ENCODE measurements at regions not wholly inside any gene's neighbourhood (a gene's known extent, or its start where the extent isn't known, plus 50 kb on each side); places are given as distances from the start of the nearest gene placed in this dataset.

DNA sequence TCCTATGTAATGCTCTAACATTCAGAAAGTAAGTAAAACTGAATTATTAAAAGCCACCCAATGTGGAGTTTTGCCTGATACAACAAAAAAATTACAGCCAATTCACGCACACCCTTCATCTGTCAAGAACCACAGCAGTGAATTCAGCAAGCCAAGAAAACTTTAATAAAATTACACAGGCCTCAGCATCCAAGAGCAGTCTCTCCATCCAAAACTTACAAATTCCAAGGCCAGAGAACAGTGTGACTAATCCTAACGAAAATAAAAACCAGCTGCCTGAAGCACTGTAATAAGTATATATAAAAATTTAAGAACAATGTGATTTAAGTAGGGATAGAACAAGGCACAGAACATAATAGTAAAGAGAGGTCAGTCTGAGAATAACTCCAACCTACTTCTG, 54.2 kb downstream of the SIX6 start:
- no peak for DNase-seq (ENCODE audit: low read depth)
- TF ChIP-seq, protein P1, sequence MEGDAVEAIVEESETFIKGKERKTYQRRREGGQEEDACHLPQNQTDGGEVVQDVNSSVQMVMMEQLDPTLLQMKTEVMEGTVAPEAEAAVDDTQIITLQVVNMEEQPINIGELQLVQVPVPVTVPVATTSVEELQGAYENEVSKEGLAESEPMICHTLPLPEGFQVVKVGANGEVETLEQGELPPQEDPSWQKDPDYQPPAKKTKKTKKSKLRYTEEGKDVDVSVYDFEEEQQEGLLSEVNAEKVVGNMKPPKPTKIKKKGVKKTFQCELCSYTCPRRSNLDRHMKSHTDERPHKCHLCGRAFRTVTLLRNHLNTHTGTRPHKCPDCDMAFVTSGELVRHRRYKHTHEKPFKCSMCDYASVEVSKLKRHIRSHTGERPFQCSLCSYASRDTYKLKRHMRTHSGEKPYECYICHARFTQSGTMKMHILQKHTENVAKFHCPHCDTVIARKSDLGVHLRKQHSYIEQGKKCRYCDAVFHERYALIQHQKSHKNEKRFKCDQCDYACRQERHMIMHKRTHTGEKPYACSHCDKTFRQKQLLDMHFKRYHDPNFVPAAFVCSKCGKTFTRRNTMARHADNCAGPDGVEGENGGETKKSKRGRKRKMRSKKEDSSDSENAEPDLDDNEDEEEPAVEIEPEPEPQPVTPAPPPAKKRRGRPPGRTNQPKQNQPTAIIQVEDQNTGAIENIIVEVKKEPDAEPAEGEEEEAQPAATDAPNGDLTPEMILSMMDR (conservative IDR thresholded peaks at IDR 0.05; ENCODE audit: low read depth, low read length): no peak
- no peak overlapping the region for H3K4me3 ChIP-seq (ENCODE audit: low read depth, low read length)

DNA sequence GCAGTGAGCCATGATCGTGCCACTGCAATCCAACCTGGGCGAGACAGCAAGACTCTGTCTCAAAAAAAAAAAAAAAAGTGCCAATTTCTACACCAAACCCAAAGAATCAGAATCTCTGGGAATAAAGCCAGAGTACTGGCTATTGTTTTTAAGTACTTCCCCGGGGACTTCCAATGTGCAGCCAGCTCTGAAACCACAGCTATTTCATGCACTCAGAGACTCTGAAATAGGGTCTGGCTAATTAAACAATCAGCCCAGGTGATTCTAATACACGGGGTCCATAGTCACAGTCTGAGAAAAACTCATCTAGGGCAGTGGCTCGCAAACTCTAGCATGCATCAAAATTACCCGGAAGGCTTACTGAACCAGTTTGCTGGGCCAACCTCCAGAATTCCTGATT, 56.3 kb downstream of the SIX6 start:
- TF ChIP-seq, protein P1 (conservative IDR thresholded peaks at IDR 0.05; ENCODE audit: low read depth, low read length): no peak
- no peak overlapping the region for H3K4me3 ChIP-seq (ENCODE audit: low read depth, low read length)
- DNase-seq (ENCODE audit: low read depth): peak; percentile 81

DNA sequence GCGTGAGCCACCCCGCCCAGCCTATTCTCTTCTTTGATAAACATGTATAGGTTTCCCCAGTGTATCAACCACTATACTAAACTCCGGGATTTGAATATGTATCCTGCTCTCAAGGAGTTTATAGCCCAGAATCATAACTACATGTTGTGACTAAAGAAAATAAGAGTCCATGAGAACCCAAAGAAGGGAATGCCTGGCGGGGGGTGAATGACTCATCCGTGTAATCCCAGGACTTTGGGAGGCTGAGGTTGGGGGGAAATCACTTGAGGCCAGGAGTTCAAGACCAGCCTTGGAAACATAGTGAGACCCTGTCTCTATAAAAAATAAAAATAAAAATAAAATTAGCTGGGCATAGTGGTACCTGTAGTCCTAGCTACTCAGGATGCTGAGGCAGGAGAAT, 57.2 kb downstream of the SIX6 start:
- DNase-seq (ENCODE audit: low read depth): no peak
- TF ChIP-seq, protein P1 (conservative IDR thresholded peaks at IDR 0.05; ENCODE audit: low read depth, low read length): no peak
- H3K4me3 ChIP-seq (ENCODE audit: low read depth, low read length): no peak overlapping the region

DNA sequence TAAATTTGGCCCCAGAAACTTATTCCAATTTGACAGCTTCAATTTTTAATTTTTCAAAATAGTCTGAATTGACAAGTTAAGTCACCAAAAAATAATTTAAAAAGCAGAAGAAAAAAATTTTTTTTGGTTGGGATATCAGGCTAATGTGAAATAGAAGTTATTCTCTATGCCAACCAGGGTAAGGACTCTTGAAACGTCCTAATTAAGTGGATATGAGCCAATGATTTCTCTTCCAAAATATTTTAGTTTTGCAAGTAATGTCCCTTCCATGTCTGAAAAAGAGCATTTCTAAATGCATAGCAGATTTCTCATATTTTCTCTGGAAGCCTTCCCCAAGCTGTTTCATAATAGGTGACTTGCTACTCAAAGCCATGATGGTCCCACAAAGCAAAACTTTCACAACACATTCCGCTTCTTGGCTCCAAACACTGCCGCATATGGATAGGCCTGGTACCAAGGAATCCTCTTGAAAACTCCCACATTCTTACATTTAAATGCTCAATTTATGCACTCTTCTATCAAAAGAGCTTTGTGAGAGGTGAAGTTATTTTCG, 65.1 kb downstream of the SIX6 start:
- DNase-seq (ENCODE audit: low read depth): no peak
- H3K4me3 ChIP-seq (ENCODE audit: low read depth, low read length): no peak overlapping the region
- TF ChIP-seq, protein P1 (conservative IDR thresholded peaks at IDR 0.05; ENCODE audit: low read depth, low read length): no peak

DNA sequence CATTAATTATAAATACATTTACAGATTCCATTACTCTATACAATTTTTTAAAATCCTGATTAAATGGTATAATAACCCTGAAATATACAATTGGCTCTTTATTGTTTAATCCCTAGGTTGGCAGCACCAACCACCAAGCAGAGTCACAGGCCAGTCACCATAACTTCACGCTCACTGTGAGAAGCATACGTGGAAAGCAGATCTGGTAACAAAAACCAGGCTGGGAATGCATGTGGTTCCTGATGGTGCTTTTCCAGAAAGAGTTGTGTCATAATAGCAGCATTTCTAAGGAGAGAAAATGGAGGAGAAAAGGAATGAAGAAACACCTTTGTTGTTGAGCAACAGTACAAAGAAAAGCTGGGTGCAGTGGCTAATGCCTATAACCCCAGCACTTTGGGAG, 66.1 kb downstream of the SIX6 start:
- H3K4me3 ChIP-seq (ENCODE audit: low read depth, low read length): no peak overlapping the region
- DNase-seq (ENCODE audit: low read depth): no peak
- TF ChIP-seq, protein P1 (conservative IDR thresholded peaks at IDR 0.05; ENCODE audit: low read depth, low read length): no peak

DNA sequence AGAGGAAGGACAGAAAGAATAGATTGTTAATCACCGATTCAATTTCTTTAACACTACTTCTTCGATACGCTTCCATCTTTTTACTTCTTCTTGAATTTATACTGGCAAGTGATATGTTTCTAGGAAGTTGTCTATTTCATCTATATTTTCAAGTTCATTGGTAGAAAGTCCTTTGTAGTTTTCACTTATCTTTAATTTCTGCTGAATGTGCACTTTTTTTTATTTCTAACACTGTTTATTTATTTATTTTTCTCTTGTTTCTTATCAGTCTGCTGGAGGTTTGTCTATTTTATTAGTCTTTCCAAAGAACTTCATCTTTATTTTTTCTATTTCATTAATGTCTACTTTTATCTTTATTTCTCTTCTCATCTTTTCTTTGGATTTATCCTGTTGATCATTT, 63.6 kb downstream of the SIX1 start:
- H3K4me3 ChIP-seq (ENCODE audit: low read depth, low read length): no peak overlapping the region
- TF ChIP-seq, protein P1 (conservative IDR thresholded peaks at IDR 0.05; ENCODE audit: low read depth, low read length): no peak
- no peak for DNase-seq (ENCODE audit: low read depth)

DNA sequence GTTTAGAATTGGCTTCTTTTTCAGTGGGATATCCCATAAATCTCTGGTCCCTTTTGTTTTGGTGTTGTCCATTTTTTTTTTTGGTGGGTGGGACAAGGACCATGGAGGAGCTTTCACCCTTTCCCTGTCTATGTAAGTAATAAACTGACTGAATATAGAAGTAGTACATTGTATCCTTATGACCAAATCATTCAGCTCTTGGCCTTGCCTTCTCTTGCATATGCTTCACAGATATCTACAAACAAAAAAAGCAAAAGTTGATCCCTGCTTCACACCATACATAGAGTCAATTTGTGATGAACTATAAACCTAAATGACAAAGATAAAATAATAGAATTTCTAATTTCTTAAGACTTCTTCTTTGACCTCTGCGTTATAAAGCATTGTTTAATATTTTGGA, 59.8 kb downstream of the SIX1 start:
- H3K4me3 ChIP-seq (ENCODE audit: low read depth, low read length): no peak overlapping the region
- TF ChIP-seq, protein P1 (conservative IDR thresholded peaks at IDR 0.05; ENCODE audit: low read depth, low read length): no peak
- DNase-seq (ENCODE audit: low read depth): no peak
